ENCODE measurements at regions not wholly inside any gene's neighbourhood (a gene's known extent, or its start where the extent isn't known, plus 50 kb on each side); places are given as distances from the start of the nearest gene placed in this dataset.

DNA sequence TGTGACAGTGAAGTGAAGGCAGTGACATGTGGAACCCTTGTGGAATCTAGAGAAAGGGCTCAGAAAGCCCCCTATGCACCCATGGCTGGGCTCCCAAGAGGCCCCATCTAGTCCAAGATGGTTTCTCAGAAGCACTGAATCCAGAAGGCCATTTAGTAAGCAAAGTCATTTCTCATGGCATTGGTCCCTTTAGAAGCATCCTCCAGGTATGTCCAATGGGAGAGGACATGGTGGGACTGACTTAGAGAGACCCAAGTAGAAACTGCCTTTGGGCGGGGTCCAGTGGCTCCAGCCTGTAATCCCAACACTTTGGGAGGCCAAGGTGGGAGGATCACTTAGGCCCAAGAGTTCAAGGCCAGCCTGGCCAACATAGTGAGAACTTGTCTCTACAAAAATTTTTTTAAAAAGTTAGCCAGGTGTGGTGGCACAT is 72.5 kb upstream of the RMDN2 start:
- Histone ChIP-seq H3K4me1 (ENCODE audit: insufficient read depth) (no peaks in the 10 kb centered on the region), H3K36me3 (ENCODE audit: insufficient read depth) (no peaks in the 10 kb centered on the region), H3K27ac (ENCODE audit: low read depth) (no peak overlapping the region), H3K4me3 (ENCODE audit: low read depth, low read length) (no peak overlapping the region)
- WGBS = 98% methylated on average over 1 of the region's 1 CpG
- DNase-seq (ENCODE audit: extremely low spot score) = no peak

DNA sequence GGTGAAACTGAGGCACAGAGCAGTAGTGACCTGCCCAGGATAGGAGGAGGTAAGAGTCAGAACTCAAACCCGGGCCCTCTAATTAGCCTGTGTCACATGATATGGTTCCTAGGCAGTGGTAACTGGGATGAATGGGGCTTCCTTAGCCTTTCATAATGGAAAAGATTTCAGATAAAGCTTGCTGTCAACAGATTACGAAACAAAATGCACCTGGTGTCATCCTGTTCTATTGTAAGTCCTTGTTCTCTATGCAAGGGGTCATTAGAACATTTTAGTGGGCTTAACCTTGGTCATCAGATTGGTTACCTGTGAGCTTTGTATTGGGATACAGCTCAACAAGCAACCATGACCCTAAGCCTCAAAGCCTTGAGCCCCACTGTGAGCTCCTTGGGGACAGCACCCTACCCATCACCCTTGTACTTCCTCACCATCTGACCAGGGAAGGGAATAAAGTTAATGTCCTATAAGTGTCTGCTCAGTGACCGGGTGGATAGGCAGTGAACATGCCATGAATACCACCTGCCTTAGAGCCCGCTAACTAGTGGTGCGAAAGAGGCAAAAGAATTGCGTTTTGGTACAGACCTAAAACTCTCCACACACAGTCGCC is 70.3 kb upstream of the RMDN2 start:
- Histone ChIP-seq H3K4me1 (ENCODE audit: insufficient read depth) (no peaks in the 10 kb centered on the region), H3K4me3 (ENCODE audit: low read depth, low read length) (no peak overlapping the region), H3K36me3 (ENCODE audit: insufficient read depth) (no peaks in the 10 kb centered on the region), H3K27ac (ENCODE audit: low read depth) (no peak overlapping the region)
- WGBS = 80% methylated on average over 7 of the region's 7 CpGs
- DNase-seq (ENCODE audit: extremely low spot score) = no peak

DNA sequence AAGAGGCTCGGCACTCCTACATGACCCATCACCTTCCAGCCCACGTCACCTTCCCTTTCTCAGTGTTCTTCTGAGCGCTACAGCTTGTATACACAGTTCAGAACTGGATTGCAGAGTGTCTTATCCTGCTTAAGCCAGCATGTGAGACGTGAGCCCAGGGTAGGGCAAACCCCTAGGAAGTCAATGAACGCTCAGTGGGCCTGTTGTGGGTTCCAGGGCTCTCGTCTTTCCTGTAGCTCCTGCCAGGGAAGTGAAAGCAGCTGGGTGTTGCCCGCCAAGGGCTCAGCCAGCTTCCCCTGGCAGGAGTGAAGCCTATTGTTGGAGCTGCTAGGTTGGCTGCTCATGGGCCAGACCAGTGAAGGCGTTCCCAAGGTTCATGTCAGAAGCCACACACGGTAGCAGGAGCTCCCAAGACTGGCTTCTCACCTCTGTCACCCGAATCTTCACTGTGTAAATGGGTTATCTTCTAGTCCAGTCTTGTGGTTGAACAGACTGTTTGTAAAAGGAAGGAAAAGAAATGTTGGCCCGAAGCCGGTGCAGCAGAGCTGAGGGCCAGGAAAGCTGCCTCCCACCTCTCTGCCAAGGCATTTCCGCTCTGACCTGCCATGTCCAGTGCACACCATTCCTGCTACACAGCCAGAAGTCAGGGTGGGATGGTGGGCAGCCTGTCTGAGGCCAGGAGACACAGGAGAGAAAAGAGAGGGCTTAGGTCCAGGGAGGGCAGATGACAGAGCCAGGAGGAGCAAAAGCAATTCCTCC is 69.6 kb upstream of the RMDN2 start:
- H3K4me3 ChIP-seq (ENCODE audit: low read depth, low read length) = no peak overlapping the region
- no peaks in the 10 kb centered on the region for H3K4me1 ChIP-seq (ENCODE audit: insufficient read depth)
- no peak overlapping the region for H3K27ac ChIP-seq (ENCODE audit: low read depth)
- no peaks in the 10 kb centered on the region for H3K36me3 ChIP-seq (ENCODE audit: insufficient read depth)
- WGBS = 33% methylated on average over 13 of the region's 13 CpGs
- DNase-seq (ENCODE audit: extremely low spot score) = no peak

DNA sequence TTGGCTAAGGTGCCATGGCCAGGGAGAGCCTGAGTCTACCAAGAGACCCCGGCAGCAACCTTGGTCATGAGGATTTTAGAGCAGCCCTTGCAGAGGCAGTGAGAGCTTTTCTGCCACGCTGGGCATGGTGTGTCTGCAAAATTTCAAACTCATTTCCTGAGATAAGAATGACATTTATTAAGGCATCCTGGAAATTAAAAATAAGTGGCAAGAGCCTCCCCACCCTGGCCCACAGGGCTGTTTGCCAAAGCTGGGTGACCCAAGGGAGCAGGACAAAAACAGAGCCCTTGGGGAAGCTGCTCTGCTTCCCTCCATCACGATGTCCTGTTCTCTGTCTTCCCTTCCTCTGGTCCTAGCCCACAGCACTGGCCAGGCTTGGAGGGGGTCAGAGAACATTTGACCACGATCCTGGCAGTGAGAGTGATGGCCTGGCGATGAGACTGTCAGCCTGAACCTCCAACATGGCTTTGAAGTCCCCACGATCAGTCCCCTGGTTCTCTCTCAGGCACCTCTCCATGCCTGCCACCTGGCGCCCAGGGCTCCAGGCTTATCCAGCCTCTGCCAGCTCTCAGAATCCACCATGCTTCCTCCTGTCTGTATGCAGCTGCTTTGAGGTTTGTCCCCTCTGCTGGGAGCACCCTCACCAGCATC is 68.9 kb upstream of the RMDN2 start:
- no peaks in the 10 kb centered on the region for H3K36me3 ChIP-seq (ENCODE audit: insufficient read depth)
- WGBS = 41% methylated on average over 7 of the region's 7 CpGs
- H3K4me3 ChIP-seq (ENCODE audit: low read depth, low read length) = no peak overlapping the region
- no peak overlapping the region for H3K27ac ChIP-seq (ENCODE audit: low read depth)
- H3K4me1 ChIP-seq (ENCODE audit: insufficient read depth) = no peaks in the 10 kb centered on the region
- DNase-seq (ENCODE audit: extremely low spot score) = no peak

DNA sequence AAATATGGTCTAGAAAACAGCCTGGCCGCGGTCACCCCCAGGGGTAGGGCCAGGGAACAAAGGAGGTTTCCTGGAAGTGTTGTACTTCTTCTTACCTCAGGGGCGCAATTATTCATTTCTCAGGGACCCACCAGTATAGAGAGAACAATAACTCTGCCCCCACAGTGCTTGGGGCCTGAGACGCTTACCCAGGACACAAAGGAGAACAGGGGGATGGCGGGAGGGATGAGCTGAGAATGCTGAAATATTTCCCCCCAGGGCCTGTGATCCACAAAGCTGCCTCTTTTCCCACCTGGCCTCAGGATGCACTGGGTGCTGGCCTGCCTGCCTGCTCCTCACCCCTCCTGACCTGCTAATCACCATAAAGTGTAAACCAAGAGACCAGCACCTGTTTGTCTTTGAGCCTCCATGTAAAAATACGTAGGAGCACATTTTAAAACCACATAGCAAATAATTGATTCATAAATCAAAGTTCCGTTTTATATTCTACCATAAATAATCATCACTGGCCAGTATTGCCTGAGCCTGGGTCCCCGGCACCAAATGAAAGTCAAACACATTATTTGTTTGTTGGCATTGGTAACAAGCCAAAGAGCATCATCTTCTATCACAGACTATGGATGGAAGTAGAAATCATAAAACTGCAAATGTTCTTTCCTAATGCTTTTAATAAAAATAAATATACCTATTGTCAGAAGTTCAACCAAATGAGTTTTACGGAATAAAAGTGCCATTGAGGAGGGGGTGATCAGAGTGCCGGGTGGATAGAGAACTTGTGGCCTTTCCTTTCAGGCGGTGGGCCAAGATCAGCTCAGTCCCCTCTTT is 67.3 kb upstream of the RMDN2 start:
- Histone ChIP-seq H3K4me1 (ENCODE audit: insufficient read depth) (no peaks in the 10 kb centered on the region), H3K27ac (ENCODE audit: low read depth) (no peak overlapping the region)
- 64% methylated on average over 11 of the region's 11 CpGs for WGBS

DNA sequence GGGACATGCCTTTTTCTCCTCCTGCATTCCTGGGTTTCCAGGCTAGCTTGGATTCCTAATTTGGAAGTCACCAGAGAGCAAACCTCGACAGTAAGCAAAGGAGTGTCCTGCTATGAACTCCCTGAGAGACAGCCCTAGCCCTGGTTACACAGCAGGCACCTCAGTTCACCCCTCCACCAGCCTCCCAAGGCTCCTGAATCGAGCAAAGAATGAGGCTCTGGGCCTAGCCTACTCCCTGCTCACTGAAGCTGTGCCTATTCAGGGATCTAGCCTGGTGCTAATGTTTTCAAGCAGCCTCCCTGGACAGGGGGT is 66.7 kb upstream of the RMDN2 start:
- no peaks in the 10 kb centered on the region for H3K4me1 ChIP-seq (ENCODE audit: insufficient read depth)
- no peak overlapping the region for H3K4me3 ChIP-seq (ENCODE audit: low read depth, low read length)
- DNase-seq (ENCODE audit: extremely low spot score) = no peak
- no peaks in the 10 kb centered on the region for H3K36me3 ChIP-seq (ENCODE audit: insufficient read depth)
- no peak overlapping the region for H3K27ac ChIP-seq (ENCODE audit: low read depth)
- 18% methylated on average over 2 of the region's 2 CpGs for WGBS

More for the DNA sequence above, 67.3 kb upstream of the RMDN2 start:
- Histone ChIP-seq H3K36me3 (ENCODE audit: insufficient read depth) (no peaks in the 10 kb centered on the region), H3K4me3 (ENCODE audit: low read depth, low read length) (no peak overlapping the region)
- DNase-seq (ENCODE audit: extremely low spot score) = no peak

DNA sequence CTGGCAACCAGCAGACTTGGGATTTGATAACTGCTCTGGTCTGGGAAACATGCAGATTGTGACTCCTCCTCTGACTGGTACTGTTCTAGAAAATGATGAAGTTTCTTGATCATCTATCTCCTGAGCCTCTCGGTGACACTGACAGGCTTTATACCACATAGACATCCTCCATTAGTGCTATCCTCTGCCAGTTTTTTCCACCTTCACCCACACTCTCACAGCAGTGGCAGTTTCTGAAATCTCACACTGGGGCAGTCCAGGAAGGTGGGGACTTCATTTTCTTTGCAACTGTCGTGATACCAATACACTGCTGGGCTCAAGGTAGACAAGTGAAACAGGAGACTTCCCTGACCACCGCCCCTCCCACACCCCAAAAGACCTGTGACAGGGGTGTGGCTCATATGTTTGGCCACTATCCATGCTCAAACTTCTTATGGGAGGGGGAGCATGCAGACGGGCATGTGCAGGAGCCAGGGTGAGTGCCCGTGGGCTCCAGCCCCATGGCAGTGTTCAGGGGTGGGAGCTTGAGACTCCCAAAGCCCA is 66.3 kb upstream of the RMDN2 start:
- Histone ChIP-seq H3K4me1 (ENCODE audit: insufficient read depth) (no peaks in the 10 kb centered on the region), H3K4me3 (ENCODE audit: low read depth, low read length) (no peak overlapping the region), H3K27ac (ENCODE audit: low read depth) (no peak overlapping the region), H3K36me3 (ENCODE audit: insufficient read depth) (no peaks in the 10 kb centered on the region)
- DNase-seq (ENCODE audit: extremely low spot score) = no peak
- 66% methylated on average over 5 of the region's 5 CpGs for WGBS

DNA sequence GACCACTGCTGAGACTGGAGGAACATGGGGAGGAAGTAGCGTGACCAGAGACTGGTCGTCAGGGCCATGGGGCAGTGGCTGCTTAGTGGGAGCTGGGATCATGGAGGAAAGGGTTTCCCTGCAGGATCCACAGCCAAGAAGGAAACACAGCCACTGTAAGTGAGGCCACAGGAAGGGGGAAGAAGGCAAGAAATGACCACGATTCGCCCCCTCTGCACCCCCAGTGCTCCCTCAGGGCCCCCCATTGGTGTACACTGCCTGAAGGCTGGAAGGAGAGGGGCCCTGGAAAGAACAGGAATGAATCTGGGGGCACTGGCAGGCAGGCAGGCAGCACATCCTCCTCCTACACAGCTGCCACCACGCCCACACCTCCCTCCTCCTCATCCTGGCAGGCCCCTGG is 62.5 kb upstream of the RMDN2 start:
- 92% methylated on average over 5 of the region's 5 CpGs for WGBS
- Histone ChIP-seq H3K27ac (ENCODE audit: low read depth) (no peak overlapping the region), H3K4me3 (ENCODE audit: low read depth, low read length) (no peak overlapping the region), H3K36me3 (ENCODE audit: insufficient read depth) (no peaks in the 10 kb centered on the region), H3K4me1 (ENCODE audit: insufficient read depth) (no peaks in the 10 kb centered on the region)
- DNase-seq (ENCODE audit: extremely low spot score) = no peak

DNA sequence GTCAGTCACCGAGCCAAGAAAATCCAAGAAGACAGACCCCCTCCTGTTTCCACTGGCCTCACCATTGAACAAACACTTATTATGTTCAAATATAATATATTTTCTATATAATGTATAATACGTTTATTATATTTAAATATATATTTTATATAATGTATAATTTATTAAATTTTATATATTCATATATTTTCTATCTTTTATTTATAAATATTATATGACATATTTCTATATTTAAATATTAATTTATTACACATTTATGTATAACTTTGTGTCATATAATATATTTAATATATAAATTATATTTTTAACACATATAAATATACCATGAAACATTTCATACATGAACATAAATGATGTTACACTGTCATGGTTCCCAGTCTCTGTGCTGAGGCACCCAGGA is 60.9 kb upstream of the RMDN2 start:
- no peak overlapping the region for H3K27ac ChIP-seq (ENCODE audit: low read depth)
- no peak for DNase-seq (ENCODE audit: extremely low spot score)
- no peaks in the 10 kb centered on the region for H3K36me3 ChIP-seq (ENCODE audit: insufficient read depth)
- 96% methylated on average over 2 of the region's 2 CpGs for WGBS
- no peaks in the 10 kb centered on the region for H3K4me1 ChIP-seq (ENCODE audit: insufficient read depth)
- no peak overlapping the region for H3K4me3 ChIP-seq (ENCODE audit: low read depth, low read length)

DNA sequence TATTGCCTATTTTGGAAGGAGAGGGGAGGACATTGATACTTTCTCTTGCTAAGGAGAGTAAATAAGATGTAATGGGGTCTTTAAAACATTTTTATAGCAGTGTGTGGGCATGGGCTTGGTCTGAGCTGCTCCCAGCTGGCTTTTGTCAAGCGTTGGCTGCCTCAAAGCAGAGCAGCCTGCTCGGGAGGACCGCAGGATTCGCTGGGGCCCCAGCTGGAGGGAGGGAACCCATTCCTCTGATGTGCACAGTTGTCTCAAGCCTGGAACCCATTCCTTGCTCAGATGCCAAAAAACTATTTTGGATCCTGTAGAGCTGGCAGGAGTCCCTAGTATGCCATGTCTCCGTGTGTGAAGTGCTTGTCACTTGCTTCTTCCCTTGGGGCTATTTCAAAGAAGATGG is 59.4 kb upstream of the RMDN2 start:
- 38% methylated on average over 5 of the region's 5 CpGs for WGBS
- no peak overlapping the region for H3K27ac ChIP-seq (ENCODE audit: low read depth)
- H3K4me3 ChIP-seq (ENCODE audit: low read depth, low read length) = no peak overlapping the region
- no peak for DNase-seq (ENCODE audit: extremely low spot score)
- no peaks in the 10 kb centered on the region for H3K36me3 ChIP-seq (ENCODE audit: insufficient read depth)
- H3K4me1 ChIP-seq (ENCODE audit: insufficient read depth) = no peaks in the 10 kb centered on the region

DNA sequence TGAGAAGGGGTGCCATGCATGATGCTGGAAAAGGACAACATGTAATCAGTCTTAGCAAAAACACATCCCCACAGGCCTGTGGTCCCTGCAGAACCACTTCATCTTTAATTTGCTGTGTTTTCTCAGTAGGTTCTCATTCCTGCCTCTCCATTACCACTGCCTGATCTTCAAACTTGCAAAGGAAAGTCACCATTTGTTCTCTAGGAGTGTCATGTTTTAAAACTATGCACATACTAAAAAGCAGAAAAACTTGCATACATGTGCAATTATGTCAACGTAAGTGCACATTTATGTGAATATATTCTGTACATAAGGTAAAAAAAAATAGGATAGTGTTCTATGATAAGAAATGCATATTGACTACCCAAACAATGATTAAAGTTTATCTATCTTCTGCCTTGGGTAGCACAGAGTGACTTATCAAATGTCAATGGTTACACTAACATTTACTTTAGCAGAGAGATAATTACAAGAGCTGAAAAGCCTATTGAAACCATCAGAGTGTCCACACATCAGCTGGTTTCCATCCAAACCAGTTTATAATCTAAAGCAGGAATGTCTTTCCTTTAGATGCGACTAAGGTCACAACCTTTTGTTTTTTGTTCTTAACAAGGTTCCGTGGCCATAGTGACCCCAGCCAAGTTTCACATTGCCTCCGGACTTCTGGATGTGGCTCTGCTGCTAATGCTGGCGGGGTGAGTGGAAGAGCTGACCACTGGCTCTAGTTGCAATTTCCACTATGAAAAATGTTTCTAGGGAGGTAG is 58.7 kb upstream of the RMDN2 start:
- H3K4me1 ChIP-seq (ENCODE audit: insufficient read depth) = no peaks in the 10 kb centered on the region
- H3K27ac ChIP-seq (ENCODE audit: low read depth) = no peak overlapping the region
- DNase-seq (ENCODE audit: extremely low spot score) = no peak
- WGBS = 29% methylated on average over 5 of the region's 5 CpGs
- H3K36me3 ChIP-seq (ENCODE audit: insufficient read depth) = no peaks in the 10 kb centered on the region
- no peak overlapping the region for H3K4me3 ChIP-seq (ENCODE audit: low read depth, low read length)

DNA sequence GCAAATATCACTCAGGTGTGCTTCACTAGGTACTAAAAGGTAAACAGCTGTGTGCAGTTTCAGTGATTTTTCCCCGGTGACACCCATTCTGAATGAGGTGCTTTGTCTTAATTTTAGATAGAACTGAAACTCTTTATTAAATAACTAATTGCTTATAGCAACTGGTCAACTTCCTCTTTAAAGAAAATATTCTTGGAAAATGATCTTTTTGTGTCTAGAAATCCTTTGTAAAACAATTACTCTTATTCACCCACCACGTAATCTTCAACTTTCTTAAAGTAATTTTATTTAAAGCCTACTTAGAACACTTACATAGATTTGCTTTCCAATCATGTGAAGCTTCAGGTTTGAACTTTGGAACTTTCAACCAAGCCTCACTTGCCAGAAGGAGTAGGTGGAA is 57.9 kb upstream of the RMDN2 start:
- DNase-seq (ENCODE audit: extremely low spot score) = no peak
- no peaks in the 10 kb centered on the region for H3K4me1 ChIP-seq (ENCODE audit: insufficient read depth)
- no peaks in the 10 kb centered on the region for H3K36me3 ChIP-seq (ENCODE audit: insufficient read depth)
- H3K27ac ChIP-seq (ENCODE audit: low read depth) = no peak overlapping the region
- WGBS = 90% methylated on average over 2 of the region's 2 CpGs
- no peak overlapping the region for H3K4me3 ChIP-seq (ENCODE audit: low read depth, low read length)

DNA sequence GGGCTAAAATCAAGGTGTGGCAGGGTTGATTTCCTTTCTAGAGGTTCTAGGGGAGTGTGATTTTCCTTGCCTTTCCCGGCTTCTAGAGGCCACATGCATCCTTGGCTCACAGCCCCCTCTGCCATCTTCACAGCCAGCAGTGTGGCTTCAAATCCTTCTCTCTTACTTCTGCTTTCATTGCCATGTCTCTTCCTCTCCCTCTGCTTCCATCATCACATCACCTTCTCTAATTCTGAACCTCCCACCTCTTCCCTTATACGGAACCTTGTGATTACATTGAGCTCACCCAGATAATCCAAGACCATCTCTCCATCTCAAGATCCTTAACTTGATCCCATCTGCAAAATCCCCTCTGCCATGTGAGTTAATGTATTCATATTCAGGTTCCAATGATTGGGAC is 56.2 kb upstream of the RMDN2 start:
- Histone ChIP-seq H3K36me3 (ENCODE audit: insufficient read depth) (no peaks in the 10 kb centered on the region), H3K27ac (ENCODE audit: low read depth) (no peak overlapping the region), H3K4me1 (ENCODE audit: insufficient read depth) (no peaks in the 10 kb centered on the region), H3K4me3 (ENCODE audit: low read depth, low read length) (no peak overlapping the region)
- no peak for DNase-seq (ENCODE audit: extremely low spot score)
- whole genome bisulfite sequencing = 44% methylated on average over 2 of the region's 2 CpGs
